GM19238 (cell line): ENCODE measurements at regions not wholly inside any gene's neighbourhood (a gene's known extent, or its start where the extent isn't known, plus 50 kb on each side); places are given as distances from the start of the nearest gene placed in this dataset.

ENCODE experiments used
- DNase-seq: peaks from one replicate; pipeline ENCODE4 v3.0.0; 2011; ENCODE audit warnings: low spot score; ENCODE audit not compliant: insufficient read length

DNA sequence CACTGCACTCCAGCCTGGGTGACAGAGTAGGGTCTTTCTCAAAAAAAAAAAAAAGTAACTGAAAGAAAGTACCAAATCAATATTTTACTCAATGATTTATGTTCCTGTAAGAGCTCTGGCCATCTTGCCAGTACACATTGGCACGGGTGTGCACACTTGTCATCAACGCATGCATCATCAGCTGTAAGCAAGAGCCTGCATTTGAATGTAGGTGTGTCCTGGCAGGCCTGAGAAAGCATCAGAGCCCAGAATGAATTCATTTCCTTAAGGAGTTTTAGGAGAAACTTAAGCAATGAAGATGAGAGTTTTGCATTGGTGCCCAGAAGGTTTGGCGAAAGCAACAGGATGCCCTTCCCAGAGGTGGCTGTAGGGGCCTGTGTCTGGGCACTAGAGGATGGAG lies 88.5 kb upstream of the FZD10 start:
- DNase-seq, result no peak

DNA sequence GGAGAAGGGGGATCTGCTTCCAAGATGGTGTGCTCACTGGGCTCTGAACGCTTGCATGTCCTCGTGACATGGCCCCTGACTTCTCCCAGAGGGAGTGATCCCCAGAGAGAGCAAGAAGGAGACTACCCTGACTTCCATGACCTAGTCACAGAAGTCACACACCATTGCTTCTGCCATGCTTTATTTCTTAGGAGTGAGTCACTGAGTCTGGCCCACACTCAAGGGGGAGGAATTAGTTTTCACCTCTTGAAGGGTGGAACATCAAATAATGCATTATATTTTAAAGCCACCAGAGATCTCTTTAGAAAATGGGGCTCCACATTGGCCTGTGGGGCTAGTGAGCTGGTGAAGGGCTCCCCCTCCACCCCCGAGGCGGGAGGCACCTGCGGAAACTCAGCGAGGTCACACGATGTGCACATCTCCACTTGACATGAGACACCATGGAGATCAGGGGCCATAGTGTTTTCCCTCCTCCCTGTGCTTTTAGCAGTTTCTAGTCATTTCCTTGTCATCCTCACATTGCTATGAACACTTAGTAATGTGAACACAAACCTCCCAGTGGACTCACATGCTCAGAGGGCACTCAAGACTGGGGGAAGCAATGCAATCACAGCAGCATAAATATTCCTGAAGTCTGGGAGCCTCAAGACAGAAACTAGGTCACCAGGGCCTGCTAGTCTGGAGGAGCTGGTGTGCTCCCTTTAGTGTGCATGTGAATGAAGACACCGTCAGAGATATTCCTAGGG lies 87.4 kb upstream of the FZD10 start:
- no peak for DNase-seq

DNA sequence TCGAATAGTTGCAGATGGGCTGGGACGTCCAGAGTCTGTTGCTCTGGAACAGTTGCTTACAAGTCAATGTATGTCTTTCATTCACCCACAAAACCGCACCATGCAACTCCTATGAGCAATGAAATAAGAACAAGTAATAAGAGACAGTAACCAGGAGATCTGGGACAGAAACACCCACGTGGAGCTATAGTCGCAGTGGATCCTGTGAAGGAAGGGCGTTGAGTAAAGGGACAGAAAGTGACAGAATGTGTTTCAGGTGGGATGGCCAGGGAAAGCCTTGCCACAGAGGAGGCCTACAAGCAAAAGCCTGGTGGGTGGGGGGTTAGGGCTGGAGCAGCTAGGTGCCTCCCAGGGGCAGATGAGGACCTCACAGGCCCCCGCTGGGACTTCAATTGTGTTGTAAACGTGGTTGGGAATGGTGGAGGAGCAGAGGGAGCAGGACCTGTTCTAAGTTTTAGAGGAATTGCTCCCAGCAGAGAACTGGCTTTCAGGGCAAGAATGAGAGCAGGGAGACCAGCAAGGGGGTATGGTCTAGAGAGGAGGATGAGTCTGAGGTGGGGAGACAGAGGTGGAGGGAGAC lies 86.7 kb upstream of the FZD10 start:
- no peak for DNase-seq

DNA sequence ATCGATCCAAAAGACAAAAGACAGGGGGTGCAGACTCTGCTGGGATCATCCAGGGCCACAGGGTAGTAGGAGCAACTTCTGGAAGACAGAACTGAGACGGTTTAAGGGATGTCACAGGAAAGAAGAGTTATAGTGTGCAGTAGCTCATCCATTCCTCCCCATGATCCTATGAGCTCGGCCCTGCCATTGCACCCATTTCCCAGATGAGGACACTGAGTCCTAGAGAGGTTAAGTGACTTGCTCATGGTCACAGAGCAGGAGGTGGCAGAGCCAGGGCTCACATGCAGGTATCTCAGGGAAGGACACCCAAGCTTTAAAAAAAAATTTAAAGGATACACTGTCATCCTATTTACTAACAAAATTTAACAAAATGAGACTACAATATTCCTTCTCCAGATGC lies 86.1 kb upstream of the FZD10 start:
- DNase-seq, result no peak

DNA sequence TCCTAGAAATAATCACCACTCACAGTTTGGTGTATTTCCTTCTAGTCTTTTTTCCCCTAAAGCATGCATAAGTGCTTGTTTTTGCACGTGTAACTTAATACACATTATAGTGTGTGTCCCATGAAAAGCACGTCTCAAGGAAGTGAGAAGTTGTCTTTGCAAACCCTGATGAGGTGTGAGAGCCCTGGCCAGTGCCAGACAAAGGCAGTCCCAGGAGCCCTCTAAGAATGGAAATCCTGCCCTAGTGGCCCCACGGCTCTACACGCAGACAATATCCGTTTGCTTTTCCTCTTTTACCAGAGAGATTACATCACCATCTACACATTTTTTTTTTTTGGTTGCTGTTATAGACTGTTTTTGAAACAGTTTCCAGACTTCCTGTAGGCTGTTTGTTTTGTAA lies 85.5 kb upstream of the FZD10 start:
- no peak for DNase-seq

DNA sequence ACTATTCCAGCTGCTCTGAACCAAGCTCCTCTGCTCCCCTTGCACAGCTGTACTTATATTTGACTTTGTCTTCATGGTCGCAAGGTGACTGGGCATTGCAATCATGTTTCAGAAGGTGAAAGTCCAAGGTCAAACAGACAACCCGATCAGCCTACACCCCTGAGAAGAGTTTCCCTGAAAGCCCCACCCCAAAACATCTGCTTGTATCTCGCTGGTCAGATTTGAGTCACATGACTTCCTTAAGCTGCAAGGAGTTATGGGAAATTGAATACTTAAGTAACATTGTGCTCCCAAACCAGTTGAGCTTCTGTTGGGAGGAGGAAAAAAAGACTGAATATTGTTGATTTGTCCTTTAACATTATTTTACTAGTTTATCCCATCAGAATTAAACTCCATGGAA lies 83.4 kb upstream of the FZD10 start:
- DNase-seq, result no peak

DNA sequence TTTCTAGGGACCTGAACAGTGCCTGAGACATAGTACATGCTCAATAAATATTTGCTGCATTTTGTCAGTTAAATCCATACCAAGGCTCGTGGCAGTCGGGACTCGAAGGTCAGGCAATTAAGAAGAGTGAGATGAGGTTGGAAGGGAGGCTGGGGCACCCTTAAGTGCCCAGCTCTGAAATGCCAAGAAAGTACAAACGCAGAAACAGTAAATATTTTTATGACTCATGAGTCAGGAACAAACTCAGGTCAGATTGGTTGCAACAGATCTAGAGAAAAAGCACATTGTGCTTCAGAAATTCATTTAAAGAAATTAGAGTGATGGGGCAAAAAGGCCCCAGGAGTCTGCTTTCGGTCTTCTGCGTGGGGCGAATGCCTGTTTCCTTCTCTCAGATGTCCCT lies 83.0 kb upstream of the FZD10 start:
- no peak for DNase-seq

DNA sequence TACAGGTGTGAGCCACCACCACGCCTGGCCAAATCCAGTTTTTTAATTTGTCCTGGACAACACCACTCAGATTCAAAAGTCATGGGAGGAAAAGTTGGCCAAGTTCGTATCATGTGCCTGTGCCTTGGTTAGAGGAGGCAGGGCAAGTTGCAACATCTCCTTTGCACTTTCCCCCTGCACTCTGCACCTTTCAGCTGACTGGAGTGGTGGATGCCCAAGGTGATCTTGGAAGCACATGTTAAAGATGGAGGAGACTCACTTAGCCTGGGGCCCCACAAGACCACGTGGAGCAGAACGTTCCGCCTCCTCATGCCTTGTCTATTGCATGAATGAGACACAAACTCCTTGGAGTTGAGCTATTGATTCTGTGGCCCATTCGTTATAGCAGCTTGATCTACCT lies 82.1 kb upstream of the FZD10 start:
- DNase-seq, result no peak

DNA sequence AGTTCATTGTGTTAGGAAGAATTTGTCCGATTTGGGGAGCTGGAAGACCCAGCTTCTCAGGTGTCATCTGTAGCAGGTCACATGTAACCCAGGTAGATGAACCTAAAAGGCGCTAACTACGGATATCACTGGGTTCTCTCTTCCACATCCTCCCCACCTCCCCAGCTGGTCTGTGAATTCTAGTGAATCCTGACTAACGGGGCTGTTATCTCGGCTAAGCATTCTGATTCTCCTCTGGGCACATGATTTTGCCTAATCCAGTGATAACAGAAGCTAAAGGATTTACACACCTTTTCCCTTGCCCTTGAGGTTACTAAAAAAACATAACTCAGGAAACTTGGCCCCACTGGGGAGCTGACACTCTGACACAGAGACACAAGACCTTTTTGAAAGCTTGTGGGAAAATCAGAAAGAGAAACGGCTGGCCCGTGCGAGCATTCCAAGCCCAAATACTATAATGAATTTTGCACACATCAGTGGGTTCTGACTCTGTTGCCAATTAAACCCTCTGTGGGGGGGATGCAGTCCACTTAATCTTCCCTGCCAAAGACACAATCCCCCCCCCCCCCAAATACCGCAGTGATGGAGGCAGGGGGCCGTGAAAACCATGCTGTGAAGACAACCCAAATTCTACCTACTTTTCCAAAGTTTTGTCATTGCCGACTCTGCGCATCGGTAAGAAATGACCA lies 81.0 kb upstream of the FZD10 start:
- DNase-seq, result no peak

DNA sequence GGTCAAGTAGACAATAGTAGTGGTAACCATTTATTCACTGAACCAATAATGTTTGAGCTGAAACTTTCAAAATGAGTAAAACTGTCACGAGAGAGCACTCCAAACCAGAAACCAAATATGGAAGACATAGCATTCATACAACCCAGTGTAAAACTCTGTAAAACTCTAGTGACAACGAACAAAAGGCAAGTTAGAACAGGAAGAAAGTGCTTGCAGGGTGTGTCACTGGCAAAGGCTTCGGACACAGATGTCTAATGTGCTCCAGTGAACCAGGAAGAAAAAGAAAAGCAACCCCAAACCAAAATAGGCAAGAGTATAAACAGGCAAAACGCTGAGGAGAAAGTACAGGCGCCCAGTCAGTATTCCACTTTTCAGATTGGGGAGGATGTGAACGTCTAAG lies 79.3 kb upstream of the FZD10 start:
- no peak for DNase-seq

DNA sequence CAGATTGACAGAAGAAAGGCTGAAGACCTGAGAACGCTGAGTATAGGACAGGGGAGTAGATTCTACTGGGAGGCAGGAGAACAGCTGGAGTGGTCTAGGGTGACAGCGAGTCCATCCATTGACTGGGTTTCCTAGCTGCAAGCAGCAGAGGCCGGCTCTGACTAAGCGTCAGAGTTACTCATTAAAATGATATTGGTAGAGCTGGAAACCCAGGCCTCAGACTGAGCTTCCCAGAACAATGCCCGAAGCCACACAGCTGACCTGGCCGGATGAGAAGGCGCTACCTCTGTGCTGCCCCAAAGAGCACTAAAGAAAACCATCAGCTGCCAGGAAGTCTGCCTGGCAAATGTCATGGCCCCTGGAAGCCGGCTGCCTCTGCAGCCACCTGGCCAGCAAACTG lies 78.5 kb upstream of the FZD10 start:
- no peak for DNase-seq

DNA sequence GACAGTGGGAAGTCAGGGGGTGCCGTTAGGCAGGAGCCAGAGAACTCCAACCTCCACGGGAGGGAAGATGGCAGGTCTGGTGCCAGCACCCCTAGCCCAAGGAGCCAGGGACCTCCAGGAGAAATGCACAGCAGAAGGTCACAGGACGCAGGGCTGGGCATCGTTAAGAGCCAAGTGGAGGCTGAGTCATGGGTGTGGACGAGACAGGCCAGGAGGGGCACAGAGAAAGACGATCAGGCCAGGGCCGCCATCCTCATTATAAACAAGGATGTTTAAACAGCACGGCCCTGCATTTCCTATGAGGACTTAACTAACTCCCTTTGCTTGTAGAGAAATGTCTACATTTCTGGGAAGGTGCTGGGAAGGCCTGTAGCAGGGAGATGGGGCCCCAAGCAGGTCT lies 77.9 kb upstream of the FZD10 start:
- no peak for DNase-seq

DNA sequence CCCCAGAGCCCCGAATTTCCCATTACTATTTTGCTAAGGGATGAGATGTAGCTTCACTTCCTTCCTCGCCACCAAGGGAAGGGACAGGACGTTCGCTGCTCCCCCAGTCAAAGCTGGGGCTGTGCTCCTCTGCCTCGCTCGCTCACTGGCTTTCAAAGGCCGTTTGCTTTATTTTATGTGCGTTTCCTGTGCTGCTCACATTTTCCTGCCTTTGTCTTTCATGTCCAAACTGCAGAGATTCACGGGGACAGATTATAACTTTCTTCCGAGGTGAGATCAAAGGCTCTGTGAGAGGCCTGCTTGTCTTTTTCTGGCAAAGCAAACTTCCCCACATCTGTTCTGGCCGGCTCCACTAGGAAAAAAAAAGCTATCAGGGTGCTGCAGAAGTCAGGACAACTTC lies 76.0 kb upstream of the FZD10 start:
- no peak for DNase-seq

DNA sequence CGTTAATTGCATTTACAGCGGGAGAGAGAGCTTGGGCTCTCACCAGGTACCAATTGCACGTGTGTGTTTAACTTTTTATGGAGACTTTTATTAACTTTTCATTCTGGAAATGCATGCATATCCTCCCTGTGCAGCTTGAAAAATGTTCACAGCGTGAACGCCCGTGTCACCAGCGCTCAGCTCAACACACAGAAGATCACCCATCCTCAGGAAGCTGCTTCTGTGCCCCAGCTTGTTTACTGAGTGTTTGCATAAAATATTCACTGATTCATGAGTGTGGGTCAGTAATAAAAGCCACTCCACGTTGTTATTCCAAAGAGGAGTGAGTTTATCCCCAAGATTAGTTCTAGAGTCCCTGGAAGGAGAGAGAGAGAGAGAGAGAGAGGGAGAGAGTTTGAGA lies 75.5 kb upstream of the FZD10 start:
- no peak for DNase-seq

DNA sequence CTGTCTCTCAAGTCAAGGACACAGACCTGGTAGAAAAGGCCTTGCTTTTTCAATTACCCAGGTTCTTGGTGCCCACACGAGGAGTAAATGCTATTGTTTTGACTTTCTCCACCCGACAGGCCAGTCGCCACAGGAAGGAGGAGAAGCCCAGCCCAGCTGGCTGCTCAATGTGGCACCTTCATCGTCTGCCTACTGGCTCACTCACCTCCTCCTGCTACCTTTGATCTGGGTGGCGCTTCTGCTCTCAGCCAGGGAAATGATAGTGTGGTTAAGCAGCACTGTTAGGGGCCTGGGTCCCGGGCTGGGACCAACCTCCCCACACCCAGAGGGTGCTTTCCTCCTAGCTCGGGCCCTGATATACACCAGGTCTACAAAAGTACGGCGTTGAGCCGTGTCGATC lies 75.0 kb upstream of the FZD10 start:
- DNase-seq, result no peak

DNA sequence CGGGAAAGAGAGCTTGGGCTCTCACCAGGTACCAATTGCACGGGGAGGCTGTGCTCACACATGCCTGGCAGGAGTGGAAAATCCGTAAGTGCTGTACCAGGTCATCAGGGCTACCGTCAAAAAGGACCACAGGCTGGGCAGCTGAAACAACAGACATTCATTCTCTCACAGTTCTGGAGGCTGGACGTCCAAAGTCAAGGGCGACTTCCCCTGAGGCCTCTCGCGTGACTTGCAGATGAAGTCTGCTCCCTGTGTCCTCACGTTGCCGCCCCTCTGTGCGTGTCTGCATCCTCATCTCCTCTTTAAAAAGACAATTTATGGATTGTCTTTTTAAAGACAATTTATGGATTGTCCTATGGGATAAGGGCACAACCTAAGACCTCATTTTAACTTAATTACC lies 73.8 kb upstream of the FZD10 start:
- DNase-seq, result no peak

DNA sequence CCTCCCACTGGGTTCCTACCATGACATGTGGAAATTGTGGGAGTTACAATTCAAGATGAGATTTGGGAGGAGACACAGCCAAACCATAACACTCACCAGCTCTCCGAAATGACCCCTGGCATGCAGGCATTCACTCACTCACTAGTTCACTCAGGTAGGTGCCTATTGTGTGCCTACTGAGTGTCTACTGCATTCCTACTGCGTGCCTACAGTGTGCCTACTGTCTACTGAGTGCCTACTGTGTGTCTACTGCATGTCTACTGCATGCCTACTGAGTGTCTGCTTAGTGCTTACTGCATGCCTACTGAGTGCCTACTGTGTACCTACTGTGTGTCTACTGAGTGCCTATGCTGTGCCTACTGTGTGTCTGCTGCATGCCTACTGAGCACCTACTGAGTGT lies 71.7 kb upstream of the FZD10 start:
- DNase-seq, result no peak

DNA sequence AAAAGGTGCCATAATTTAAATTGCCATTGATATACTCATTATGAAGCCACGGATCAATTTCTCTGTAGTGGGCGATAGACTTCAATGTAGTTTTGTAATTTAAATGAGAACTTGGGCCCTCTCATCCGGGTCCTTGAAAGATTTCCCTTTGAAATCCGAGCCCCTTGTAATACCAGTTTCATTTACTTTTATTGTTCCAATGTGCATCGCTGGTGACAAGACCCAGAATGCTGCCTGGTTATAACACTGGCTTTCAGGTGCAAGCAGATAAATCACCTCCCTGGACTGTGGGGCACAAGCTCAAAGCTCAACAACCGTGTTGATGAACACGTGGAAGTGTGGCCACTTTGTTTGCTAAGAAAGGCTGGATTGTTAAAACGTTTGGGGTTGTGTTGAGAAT lies 68.9 kb upstream of the FZD10 start:
- DNase-seq, result no peak

DNA sequence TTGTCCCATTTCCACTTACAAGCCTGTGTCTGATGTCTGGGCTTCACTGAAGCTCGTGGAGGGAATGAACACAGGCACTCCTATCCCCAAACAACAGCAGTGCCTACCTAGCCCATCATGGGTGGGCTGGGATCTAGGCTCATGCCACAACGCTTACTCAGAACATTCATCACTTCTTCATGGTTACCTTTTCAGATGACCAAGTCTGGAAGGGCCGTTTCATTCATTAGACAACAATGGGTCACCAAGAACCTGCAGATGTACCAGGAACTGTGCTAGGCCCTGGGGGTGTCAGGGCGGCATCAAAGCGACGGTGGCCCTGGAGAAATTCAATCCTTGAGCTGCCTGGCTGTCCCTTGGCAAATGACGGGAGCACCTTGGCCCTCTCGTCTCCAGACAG lies 64.9 kb upstream of the FZD10 start:
- DNase-seq, result no peak

DNA sequence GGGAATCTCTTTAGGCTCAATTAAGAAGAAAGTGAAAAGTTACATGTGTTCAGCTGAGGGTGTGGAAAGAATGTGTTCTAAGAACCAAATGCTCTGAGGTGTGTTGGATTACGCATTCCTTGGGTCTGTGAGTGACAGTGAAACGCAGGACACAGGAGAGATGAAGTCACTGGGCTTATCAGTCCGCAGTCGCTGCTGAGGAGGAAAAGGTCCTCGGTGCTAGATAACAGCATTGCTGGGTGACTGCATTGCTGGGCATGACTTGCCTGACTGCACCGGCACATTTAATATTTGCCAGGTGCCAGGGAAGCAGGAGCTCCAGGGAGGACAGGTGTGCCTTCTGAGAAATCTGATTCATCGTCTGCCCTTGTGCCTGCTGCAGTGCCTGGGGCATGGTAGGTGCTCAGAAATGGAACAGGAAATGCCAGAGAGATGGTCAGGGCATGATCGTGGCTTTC lies 64.4 kb upstream of the FZD10 start:
- DNase-seq, result no peak

DNA sequence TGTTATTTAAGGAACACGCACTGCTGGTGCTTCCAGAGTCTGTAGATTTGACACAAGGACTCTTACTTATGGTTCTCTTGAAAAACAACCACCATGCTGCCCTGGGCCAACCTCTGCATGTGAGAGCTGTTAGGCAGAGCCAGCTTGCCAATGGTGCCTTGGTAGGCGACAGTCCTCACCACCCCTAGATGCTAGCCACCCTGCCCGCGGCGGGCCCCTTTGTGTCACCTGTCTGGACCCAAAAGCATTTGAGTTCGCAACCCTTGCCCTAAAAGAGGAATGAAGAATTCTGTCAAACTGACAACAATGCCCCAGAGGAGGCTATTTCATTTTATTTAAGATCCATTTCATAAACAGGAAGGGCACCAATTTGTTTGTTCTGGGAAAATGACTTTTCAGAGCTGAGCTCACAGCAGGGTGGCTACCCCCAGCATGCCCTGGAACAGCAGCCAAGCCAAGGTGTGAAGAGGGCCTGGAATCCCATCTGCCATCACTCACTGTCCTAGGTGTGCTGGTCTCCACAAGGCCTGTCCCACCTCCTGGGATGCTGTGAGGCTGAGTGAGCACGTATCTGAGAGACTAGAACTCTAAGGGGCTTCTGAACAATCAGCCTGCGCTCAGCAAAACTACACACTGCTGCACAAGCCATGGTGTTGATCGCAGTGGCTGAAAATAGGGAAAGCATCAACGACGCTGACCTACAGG lies 63.8 kb upstream of the FZD10 start:
- DNase-seq, result no peak

DNA sequence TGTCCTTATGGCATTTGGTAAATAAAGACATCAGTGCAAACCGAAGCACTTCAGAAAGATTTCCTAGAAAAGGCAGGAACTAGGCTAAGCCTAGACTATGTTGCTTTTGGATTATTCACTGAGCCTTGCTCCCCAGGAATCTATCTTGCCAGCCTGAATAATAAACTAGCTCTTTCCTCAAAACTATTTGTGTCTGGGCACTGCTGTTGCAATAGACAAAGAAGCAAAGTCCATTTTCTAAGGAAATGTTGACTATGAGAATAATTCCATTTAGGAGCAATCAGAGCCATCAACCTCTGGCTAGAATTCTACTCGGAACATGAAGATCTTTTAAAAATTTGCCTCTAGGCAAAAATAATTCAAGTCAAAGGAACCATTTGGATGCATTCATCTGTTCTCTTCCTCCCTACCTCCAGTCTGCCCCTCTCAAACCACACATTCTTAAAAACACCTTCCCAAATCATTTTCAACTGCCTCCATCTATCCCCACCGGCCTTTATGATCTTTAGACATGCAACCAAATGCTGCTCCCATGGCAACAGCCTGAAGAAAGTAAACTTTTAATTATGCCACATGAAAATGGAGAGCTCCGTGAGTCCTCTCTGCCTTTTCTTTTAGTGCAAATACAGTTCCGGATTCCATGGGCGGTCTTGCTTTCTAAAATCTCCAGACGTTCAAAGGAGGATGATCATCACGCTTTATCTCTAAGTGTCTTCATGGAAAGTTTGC lies 61.5 kb upstream of the FZD10 start:
- DNase-seq, result no peak
